Eye (tissue), 1 donor: ENCODE measurements at regions not wholly inside any gene's neighbourhood (a gene's known extent, or its start where the extent isn't known, plus 50 kb on each side); places are given as distances from the start of the nearest gene placed in this dataset.

Source experiments
- DNase-seq: peaks from one replicate; pipeline ENCODE4 v3.0.0-alpha.2; 2015

GRCh38 chr2:226256709-226257376, 542.8 kb downstream of the IRS1 start:
- peak; percentile 20 for DNase-seq

DNA sequence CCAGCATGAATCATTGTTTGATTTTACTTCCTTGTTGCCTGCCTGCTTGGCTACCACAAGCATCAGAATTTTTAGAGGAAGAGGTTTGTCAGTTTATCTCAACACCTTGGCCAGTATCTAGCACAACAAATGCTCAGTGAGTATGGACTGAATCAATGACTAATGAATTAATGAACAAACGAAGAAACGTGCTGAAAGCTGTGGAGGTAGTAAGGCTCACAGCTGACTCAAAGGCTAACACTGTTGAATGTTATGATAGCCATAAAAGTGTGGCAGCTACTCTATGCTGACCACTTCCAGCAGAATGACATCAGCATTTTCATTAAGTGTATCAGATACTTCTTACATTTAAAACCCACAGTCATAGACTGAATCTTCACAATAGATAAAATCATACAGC, 543.4 kb downstream of the IRS1 start:
- DNase-seq, result no peak

- no peak for DNase-seq
These were observed 548.0 kb downstream of the IRS1 start for GRCh38 chr2:226251661-226252060.

DNA sequence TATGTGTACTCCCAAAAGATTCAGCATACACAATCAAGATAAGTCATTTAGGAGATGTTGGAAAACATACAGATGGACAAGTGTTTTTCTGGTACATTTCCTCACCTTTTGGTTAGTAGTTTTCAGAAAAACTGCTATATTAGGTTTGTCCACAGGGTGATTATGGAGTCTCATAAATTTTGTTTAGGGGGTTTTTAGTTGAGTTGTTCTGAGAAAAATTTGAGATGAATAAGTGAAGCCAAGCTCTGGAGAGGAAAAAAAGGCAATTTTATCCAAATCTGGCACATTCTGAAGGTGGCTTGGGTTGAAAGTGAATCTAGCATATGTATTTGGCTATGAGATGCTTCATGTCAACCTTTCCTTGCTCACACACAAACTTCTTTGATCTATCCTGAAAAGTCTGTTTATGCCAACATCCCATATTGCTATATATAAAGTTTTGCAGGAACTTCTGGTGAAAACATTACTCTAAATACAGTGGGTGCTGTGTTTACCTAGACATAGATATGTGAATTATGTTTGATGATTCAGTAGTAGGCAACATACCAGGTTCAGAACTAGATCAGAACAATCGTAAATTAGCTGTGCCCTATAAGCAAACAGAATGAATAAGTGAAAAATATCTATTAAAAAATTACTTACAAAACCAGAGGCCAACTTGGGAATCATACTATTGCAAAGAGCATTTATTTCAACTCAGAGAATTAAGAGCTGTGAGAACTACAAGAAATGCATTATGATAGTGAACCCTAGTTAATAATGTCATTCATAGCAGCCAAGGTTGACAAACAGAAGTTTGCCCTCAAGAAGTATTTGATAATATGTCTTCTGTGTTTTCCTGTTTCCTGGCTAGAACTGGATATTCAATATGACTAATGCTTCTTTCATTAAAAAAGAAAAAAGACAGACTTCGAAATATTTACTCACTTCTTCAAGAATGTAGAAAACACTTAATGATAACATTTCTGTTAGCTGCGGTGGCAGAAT, 552.0 kb downstream of the IRS1 start:
- no peak for DNase-seq

DNA sequence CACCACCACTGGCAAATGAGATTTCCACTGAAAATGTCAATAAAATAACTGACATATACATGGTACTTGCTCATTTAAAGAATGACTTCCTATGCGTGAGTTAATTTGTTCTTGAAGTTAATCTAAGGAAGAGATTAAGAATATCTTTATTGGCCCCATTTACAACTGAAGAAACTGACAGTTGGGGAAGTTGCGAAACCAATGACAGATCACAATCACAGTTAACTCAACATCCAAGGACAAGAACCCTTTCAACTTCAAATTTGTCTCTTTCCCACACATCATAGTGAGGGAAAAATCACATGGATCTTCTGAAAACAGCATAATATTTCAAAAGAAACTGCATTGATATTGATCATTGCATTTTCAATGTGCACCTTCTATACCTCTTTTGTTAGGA, 565.4 kb downstream of the IRS1 start:
- DNase-seq, result no peak

DNA sequence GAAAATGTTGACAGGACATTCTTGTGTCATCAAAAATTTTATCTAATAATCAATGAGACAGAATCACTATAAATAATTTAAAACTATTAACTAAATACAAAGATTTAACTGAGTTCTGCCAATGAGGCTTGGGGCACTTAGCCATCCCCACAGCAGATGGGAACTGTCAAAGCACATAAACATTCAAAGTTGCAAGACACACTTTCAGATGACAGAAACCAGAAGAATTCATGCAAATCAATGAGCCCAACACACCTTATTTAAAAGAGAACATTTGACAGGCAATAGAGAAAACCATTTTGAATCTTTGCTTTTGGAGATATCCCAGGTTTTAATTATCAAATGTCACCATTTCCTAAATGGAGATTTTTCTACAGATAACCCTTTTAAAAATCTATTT, 566.2 kb downstream of the IRS1 start:
- DNase-seq, result peak; percentile 78

- DNase-seq, result no peak
These were observed 571.5 kb downstream of the IRS1 start for GRCh38 chr2:226228080-226228479.

DNA sequence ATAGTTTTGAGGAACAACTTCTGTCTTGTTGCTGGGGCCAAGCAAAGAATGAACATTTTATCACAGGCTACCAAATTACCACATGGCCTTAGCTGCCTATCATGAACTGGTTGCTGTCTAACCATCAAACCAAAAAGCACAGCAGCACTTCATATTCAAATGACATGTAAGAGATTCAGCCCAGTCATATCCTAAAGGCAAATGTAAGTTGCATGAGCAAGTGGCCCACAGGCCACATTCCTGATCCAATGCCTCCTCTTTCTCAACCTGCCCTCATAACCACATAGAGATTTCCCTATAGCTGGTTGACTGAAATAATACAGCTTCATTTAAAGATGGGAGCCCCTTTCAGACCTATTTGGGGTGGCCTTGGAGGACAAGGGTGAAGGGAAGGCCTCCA, 572.3 kb downstream of the IRS1 start:
- no peak for DNase-seq

GRCh38 chr2:226223704-226224103, 575.9 kb downstream of the IRS1 start:
- no peak for DNase-seq

DNA sequence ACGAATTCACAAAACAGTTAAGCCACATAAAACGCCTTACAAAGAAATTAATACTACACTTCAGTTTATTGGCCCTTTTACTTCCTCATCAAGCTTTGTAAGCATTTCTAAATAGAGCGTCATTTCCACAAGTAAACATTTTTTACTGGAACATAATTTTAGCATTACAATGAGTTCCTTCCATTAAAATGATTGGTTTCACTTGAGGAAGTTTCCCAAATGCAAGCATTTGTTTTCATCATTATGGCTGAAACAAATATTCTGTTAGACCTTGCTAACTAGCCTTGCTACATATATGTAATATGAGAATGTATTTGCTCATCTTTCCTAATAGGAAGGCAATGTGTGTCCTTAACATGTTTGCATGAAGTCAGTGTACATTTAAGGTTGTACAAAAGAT, 579.1 kb downstream of the IRS1 start:
- DNase-seq, result no peak

DNA sequence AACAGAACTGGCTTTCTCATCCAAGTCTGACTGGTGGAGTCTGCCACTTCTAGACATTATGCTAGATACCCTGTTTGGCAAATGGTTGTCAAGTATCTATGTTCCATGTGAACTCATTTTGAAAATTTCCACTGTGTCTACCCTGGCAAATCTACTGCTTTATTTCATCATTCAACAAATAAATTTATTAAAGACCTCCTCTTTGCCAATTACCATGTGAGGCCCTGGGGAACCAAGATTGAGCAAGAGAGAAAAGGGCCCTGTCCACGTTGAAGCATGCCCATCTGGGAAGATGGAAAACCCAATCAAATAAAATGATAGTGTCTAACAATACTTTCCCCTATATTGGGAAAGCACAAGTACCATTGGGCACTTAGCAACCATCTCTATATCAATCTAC, 582.4 kb downstream of the IRS1 start:
- no peak for DNase-seq

DNA sequence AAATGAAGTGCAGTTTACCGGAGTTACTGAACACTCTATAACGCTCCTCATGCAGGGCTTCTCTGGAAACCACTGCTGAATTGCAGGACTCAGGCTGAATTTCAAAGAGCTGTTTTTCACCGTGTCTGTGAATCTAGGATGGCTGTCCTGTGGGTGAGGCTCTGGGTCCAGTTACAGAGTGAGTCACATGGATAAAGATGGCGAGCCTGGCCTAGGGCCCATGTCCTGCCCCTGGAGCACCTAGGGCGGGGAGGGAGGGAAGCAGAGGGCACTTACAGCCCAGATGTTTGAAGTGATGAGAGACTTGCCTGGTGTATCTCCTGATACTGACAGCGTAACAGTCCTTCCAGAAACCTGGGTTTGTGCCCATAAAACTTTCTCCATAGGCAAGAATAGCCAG, 583.0 kb downstream of the IRS1 start:
- DNase-seq, result no peak

DNA sequence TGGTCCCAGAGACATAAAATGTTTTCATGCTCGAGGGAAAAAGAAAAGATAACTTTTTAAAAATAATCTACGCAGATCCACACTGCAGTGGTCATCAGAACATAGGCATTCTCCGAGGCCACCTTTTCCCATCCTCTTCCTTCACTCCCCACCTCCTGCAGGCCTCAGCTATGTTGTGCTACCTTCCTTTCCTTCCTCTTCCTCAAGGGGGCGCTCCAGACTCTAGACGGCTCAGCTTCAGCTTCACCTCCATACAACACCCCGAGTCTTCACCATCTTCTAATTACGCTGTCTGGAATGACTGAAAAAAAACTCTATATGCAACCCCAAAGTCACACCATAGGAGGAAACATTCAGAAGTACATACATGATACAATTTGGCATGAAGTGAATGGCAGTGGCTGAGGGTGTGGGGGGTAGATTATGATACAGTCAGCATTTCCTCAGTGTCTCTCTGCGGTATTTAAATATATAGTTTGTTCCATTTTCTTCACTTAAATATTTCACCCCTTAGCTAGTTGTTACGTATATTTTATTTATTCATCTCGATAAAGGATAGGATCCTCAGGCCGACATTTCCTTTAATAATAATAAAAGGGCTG, 583.6 kb downstream of the IRS1 start:
- DNase-seq, result peak; percentile 83

DNA sequence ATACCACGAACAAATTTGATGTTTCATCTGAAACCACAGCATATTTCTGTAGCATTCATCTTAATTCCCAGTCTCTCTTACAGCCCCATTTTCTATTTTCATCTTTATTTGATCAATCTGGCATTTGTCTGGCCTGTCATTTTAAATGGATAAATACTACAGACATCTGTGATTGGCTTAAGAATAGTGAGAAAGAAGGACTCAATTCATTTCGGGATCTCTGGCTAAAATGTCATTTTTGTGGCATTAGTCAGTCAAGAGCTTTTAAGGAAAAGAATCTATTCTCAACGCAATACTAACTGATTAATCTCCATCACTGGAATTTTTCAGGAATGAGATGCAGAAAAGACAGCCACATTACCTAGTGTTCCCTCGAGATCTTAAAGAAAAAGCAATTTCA, 585.9 kb downstream of the IRS1 start:
- DNase-seq, result peak; percentile 8

GRCh38 chr2:226211439-226211838, 588.2 kb downstream of the IRS1 start:
- DNase-seq, result peak; percentile 51

DNA sequence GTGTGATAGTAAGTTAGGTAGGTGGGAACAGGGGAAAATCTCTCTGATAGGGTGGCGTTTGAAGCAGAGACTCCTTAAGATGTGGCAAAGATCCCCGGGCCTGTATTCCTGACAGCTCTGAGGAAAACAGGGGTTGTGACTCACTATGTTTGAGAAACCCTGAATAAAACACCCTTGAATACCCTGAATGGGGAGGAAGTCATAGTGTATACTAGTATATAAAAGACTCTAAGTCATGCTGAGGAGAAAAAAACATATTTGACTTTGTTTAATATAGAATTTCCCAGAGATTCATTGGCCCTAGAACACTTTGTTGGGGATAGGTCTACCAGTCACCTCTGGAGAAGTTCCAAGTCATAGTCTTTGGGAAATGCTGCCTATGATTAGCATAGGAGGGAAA, 590.9 kb downstream of the IRS1 start:
- DNase-seq, result no peak

DNA sequence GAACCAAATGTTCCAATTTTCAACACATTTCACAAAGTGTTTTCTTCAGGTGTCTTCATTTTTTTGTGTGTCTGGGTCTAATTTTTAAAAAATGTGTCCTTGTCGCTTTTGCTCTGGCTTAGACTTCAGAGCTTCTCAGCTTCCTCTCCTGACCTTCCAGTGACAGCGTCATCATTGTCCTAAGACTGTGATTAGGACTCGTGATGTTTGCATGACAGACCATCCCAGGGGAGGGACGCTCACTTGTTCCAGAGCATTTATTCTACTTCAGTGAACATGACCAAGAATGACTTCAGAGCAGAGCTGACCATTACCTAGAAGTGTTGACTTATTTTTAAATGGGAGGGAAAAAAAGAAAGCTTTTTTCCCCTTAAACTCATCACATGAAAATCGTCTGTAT, 591.9 kb downstream of the IRS1 start:
- peak; percentile 79 for DNase-seq

GRCh38 chr2:226199555-226199954, 600.1 kb downstream of the IRS1 start:
- no peak for DNase-seq

DNA sequence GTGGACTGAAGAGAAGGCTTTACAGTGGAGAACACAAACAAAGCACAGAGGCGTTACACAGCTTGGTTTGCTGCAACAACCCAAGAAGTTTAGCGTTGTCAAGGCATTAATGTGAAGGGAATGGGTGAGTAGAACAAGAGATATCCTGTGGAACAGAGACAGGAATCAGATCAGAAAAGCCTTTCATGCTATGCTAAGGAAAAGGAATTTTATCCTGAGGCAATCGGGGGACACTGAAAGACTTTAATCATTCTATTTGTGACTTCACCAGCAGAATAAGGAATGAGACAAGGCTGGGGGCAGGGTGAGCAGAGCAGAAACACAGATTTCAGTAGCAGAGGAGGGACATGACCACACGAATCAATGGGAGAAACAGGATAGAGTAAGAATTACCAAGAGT, 600.7 kb downstream of the IRS1 start:
- no peak for DNase-seq

DNA sequence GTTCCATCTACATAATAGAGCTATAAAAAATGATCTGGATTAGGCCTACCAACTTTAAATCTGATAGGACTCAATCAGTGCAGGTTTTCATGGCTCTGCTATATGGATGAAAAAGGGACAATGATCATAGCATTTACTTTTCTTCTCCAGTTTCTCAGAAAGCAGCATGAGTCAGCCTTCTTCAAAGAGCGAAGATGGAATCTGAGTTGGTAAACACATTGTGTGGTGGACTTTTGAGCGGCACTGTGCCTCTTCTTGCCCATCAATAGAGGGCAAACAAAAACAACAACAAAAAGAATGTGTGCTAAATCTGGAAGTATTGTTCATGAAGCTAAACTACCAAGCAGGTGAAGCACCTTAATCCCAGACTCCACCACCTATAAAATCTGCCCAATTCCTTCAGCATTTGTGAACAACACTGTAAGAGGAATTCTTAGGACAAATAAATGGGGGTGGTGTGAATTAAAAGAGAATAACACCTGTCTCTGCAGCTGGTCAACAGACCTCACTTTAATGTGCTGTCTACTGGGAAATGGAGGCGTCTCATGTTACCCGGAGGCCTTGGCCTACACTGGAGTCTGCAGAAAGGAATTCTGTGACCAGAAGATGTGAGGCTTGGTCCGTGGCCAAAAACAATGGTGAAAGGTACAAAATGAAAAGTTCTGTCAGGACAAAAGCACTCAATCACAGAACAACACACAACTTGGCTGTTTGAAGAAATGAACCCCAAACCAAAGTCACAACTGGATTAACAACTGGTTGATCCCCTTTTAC, 609.0 kb downstream of the IRS1 start:
- no peak for DNase-seq

- no peak for DNase-seq
These were observed 610.6 kb downstream of the IRS1 start for GRCh38 chr2:226189061-226189460.

- peak; percentile 30 for DNase-seq
These were observed 612.0 kb downstream of the IRS1 start for GRCh38 chr2:226187616-226188015.

GRCh38 chr2:226187156-226187555, 612.5 kb downstream of the IRS1 start:
- peak; percentile 17 for DNase-seq
